ENCODE measurements at regions not wholly inside any gene's neighbourhood (a gene's known extent, or its start where the extent isn't known, plus 50 kb on each side); places are given as distances from the start of the nearest gene placed in this dataset.

DNA sequence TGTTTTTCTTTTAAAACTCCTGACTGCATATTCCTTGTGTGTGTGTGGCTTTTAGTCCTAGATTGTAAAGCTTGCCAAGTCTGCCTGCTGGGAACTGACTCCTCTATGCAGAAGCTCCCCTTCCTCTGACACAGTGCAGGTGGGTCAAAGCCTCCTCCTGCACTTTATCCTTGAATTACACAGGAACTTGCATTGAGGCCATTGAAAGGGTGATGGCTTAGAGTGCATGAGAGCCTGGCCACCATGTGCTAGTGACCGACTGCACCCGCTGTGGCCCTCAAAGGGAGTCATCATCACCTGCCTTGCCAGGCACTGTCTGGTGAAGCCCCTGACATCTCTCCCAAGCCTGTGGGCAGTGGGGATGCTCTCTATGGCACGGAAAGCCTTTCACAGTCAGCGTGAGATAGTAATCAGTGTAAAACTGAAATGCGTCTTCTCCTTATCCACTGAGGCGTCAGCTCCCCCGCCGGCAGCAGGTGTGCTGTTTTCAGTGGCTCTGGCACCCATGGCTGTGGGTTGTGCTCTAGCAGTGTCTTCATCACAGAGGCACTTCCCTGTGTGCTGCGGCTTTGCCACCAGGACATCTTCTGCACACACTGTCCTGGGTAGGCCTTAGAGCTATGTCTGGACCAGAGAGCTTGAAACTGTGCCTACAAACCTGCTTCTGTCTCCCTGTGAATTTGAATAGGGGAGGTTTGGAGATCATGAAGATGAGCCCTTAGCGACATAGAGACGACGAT is 87.9 kb downstream of the THBS2 start:
- no peaks in the 10 kb centered on the region for H3K27me3 ChIP-seq (ENCODE audit: low read depth, low read length)
- H3K36me3 ChIP-seq (ENCODE audit: control insufficient read depth in 1 of 2, insufficient read depth in 2 of 2, low read length in 2 of 2) = no peaks in the 10 kb centered on the region
- no peak overlapping the region for H3K27ac ChIP-seq (ENCODE audit: low read length)
- H3K4me3 ChIP-seq (ENCODE audit: low read depth in 1 of 2, low read length in 2 of 2) = no peak overlapping the region
- H3K9me3 ChIP-seq (ENCODE audit: control insufficient read depth in 1 of 2, low read length in 2 of 2) = no peaks in the 10 kb centered on the region
- H3K4me1 ChIP-seq (ENCODE audit: control insufficient read depth in 1 of 2, insufficient read depth in 2 of 2, low read length in 2 of 2) = no peaks in the 10 kb centered on the region

GRCh38 chr6:169164986-169165385 is 88.7 kb downstream of the THBS2 start:
- Histone ChIP-seq H3K4me3 (ENCODE audit: low read depth in 1 of 2, low read length in 2 of 2) (no peak overlapping the region), H3K4me1 (ENCODE audit: control insufficient read depth in 1 of 2, insufficient read depth in 2 of 2, low read length in 2 of 2) (no peaks in the 10 kb centered on the region), H3K27me3 (ENCODE audit: low read depth, low read length) (no peaks in the 10 kb centered on the region), H3K9me3 (ENCODE audit: control insufficient read depth in 1 of 2, low read length in 2 of 2) (no peaks in the 10 kb centered on the region), H3K27ac (ENCODE audit: low read length) (no peak overlapping the region), H3K36me3 (ENCODE audit: control insufficient read depth in 1 of 2, insufficient read depth in 2 of 2, low read length in 2 of 2) (no peaks in the 10 kb centered on the region)

- H3K4me3 ChIP-seq (ENCODE audit: low read depth in 1 of 2, low read length in 2 of 2) = no peak overlapping the region
- H3K27ac ChIP-seq (ENCODE audit: low read length) = no peak overlapping the region
- H3K9me3 ChIP-seq (ENCODE audit: control insufficient read depth in 1 of 2, low read length in 2 of 2) = no peaks in the 10 kb centered on the region
- no peaks in the 10 kb centered on the region for H3K27me3 ChIP-seq (ENCODE audit: low read depth, low read length)
- H3K36me3 ChIP-seq (ENCODE audit: control insufficient read depth in 1 of 2, insufficient read depth in 2 of 2, low read length in 2 of 2) = no peaks in the 10 kb centered on the region
- H3K4me1 ChIP-seq (ENCODE audit: control insufficient read depth in 1 of 2, insufficient read depth in 2 of 2, low read length in 2 of 2) = no peaks in the 10 kb centered on the region
Observed at GRCh38 chr6:169164451-169164850, 89.2 kb downstream of the THBS2 start.

- Histone ChIP-seq H3K36me3 (ENCODE audit: control insufficient read depth in 1 of 2, insufficient read depth in 2 of 2, low read length in 2 of 2) (no peaks in the 10 kb centered on the region), H3K27me3 (ENCODE audit: low read depth, low read length) (no peaks in the 10 kb centered on the region)
Observed at GRCh38 chr6:169163411-169163901, 90.2 kb downstream of the THBS2 start.

GRCh38 chr6:169162752-169163407 is 90.8 kb downstream of the THBS2 start:
- H3K36me3 ChIP-seq (ENCODE audit: control insufficient read depth in 1 of 2, insufficient read depth in 2 of 2, low read length in 2 of 2) = no peaks in the 10 kb centered on the region
- no peak overlapping the region for H3K27ac ChIP-seq (ENCODE audit: low read length)
- no peaks in the 10 kb centered on the region for H3K9me3 ChIP-seq (ENCODE audit: control insufficient read depth in 1 of 2, low read length in 2 of 2)
- peaks cover 0 to 9% of the 10 kb centered on the region in 2 donors for H3K4me1 ChIP-seq (ENCODE audit: control insufficient read depth in 1 of 2, insufficient read depth in 2 of 2, low read length in 2 of 2)
- H3K27me3 ChIP-seq (ENCODE audit: low read depth, low read length) = no peaks in the 10 kb centered on the region
- no peak overlapping the region for H3K4me3 ChIP-seq (ENCODE audit: low read depth in 1 of 2, low read length in 2 of 2)

More at GRCh38 chr6:169163411-169163901, 90.2 kb downstream of the THBS2 start:
- Histone ChIP-seq H3K4me1 (ENCODE audit: control insufficient read depth in 1 of 2, insufficient read depth in 2 of 2, low read length in 2 of 2) (peaks cover 0 to 3% of the 10 kb centered on the region in 2 donors), H3K9me3 (ENCODE audit: control insufficient read depth in 1 of 2, low read length in 2 of 2) (no peaks in the 10 kb centered on the region), H3K27ac (ENCODE audit: low read length) (no peak overlapping the region), H3K4me3 (ENCODE audit: low read depth in 1 of 2, low read length in 2 of 2) (no peak overlapping the region)

DNA sequence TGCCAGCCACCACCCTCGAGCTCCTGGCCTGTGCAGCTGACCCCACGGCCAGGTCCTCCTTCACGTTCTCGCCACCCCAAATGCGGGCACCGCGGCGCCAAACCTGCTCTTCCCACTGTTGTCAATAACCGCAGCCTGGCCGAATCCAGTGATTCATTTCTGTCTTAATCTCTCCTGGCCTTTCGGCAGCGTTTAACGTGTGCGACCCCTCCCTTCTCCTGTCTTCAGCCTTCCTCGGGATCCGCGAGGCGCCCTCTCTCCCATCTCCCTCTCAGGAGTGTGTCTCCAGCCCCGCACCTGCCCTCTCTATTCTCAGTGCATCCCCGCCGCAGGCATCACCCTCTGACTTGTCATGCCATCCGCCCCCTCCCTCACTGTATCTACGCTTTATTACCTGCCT is 91.4 kb downstream of the THBS2 start:
- no peaks in the 10 kb centered on the region for H3K27me3 ChIP-seq (ENCODE audit: low read depth, low read length)
- H3K36me3 ChIP-seq (ENCODE audit: control insufficient read depth in 1 of 2, insufficient read depth in 2 of 2, low read length in 2 of 2) = no peaks in the 10 kb centered on the region
- no peaks in the 10 kb centered on the region for H3K9me3 ChIP-seq (ENCODE audit: control insufficient read depth in 1 of 2, low read length in 2 of 2)
- no peak overlapping the region for H3K27ac ChIP-seq (ENCODE audit: low read length)
- no peak overlapping the region for H3K4me3 ChIP-seq (ENCODE audit: low read depth in 1 of 2, low read length in 2 of 2)
- H3K4me1 ChIP-seq (ENCODE audit: control insufficient read depth in 1 of 2, insufficient read depth in 2 of 2, low read length in 2 of 2) = peaks cover 0 to 15% of the 10 kb centered on the region in 2 donors

GRCh38 chr6:169161572-169162167 is 92.0 kb downstream of the THBS2 start:
- Histone ChIP-seq H3K27ac (ENCODE audit: low read length) (no peak overlapping the region), H3K36me3 (ENCODE audit: control insufficient read depth in 1 of 2, insufficient read depth in 2 of 2, low read length in 2 of 2) (no peaks in the 10 kb centered on the region), H3K4me3 (ENCODE audit: low read depth in 1 of 2, low read length in 2 of 2) (no peak overlapping the region), H3K4me1 (ENCODE audit: control insufficient read depth in 1 of 2, insufficient read depth in 2 of 2, low read length in 2 of 2) (peaks cover 0 to 16% of the 10 kb centered on the region in 2 donors), H3K27me3 (ENCODE audit: low read depth, low read length) (no peaks in the 10 kb centered on the region), H3K9me3 (ENCODE audit: control insufficient read depth in 1 of 2, low read length in 2 of 2) (no peaks in the 10 kb centered on the region)

- Histone ChIP-seq H3K9me3 (ENCODE audit: control insufficient read depth in 1 of 2, low read length in 2 of 2) (no peaks in the 10 kb centered on the region), H3K4me3 (ENCODE audit: low read depth in 1 of 2, low read length in 2 of 2) (no peak overlapping the region), H3K27me3 (ENCODE audit: low read depth, low read length) (no peaks in the 10 kb centered on the region)
Observed at GRCh38 chr6:169160855-169161560, 92.6 kb downstream of the THBS2 start.

DNA sequence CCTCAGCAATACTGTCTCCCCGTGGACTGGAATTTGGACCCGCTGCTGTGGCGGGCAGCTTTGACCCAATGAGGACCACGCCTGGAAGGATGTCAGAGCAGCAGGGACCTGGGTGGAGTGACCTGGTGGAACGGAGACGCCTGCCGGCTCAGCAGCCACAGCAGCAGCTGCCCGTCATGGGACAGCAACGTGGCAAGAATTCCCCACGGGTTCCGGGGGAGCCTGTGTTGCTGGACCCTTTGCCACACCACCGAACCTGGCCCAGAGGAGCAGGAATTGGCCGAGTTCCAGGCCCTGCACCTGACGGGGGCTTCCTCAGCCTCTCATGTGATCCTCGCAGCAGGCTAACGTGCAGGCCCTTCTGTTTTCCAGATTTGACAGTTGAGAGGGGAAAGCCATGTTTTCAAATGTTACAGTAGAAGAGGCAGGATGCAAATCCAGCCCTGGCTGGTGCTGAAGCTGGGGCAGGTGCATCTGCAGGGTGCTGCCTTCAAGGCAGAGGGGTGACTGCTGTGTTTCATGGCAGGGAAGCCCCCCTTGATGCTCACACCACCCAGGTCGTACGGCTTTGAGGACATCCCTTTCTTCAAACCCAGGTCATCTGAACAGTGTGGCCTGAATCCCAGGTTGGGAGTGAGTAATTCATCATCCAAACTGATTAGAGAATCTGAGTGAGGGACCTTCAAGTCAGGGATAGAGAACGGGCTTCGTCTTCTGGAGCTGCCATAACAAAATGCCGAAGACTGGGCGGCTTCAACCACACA is 93.4 kb downstream of the THBS2 start:
- peaks cover 0 to 16% of the 10 kb centered on the region in 2 donors for H3K4me1 ChIP-seq (ENCODE audit: control insufficient read depth in 1 of 2, insufficient read depth in 2 of 2, low read length in 2 of 2)
- H3K27me3 ChIP-seq (ENCODE audit: low read depth, low read length) = no peaks in the 10 kb centered on the region
- H3K4me3 ChIP-seq (ENCODE audit: low read depth in 1 of 2, low read length in 2 of 2) = no peak overlapping the region
- no peak overlapping the region for H3K27ac ChIP-seq (ENCODE audit: low read length)
- H3K9me3 ChIP-seq (ENCODE audit: control insufficient read depth in 1 of 2, low read length in 2 of 2) = no peaks in the 10 kb centered on the region
- no peaks in the 10 kb centered on the region for H3K36me3 ChIP-seq (ENCODE audit: control insufficient read depth in 1 of 2, insufficient read depth in 2 of 2, low read length in 2 of 2)

More at GRCh38 chr6:169160855-169161560, 92.6 kb downstream of the THBS2 start:
- H3K36me3 ChIP-seq (ENCODE audit: control insufficient read depth in 1 of 2, insufficient read depth in 2 of 2, low read length in 2 of 2) = no peaks in the 10 kb centered on the region
- H3K27ac ChIP-seq (ENCODE audit: low read length) = no peak overlapping the region
- peaks cover 0 to 16% of the 10 kb centered on the region in 2 donors for H3K4me1 ChIP-seq (ENCODE audit: control insufficient read depth in 1 of 2, insufficient read depth in 2 of 2, low read length in 2 of 2)

DNA sequence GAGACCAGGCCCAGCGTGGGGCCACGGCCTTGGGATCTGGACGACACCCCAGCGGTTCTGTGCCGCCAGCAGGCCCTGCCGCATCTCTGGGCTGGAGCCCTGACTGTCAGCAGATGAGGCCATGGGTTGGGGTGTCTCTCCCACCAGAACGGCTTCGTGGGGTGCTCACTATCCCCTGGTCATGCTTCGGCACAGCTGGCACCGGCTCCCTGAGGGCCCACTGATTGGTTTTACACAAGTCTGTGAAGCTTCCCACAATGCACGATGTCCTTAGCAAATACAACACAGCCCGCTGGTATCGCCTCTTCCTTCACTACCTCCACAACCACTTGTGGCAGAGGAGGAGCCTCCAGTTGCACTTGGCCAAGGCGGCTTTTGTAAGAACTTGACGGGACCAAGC is 94.3 kb downstream of the THBS2 start:
- no peaks in the 10 kb centered on the region for H3K36me3 ChIP-seq (ENCODE audit: control insufficient read depth in 1 of 2, insufficient read depth in 2 of 2, low read length in 2 of 2)
- no peak overlapping the region for H3K4me3 ChIP-seq (ENCODE audit: low read depth in 1 of 2, low read length in 2 of 2)
- H3K27me3 ChIP-seq (ENCODE audit: low read depth, low read length) = no peaks in the 10 kb centered on the region
- no peak overlapping the region for H3K27ac ChIP-seq (ENCODE audit: low read length)
- H3K4me1 ChIP-seq (ENCODE audit: control insufficient read depth in 1 of 2, insufficient read depth in 2 of 2, low read length in 2 of 2) = peaks cover 0 to 16% of the 10 kb centered on the region in 2 donors
- H3K9me3 ChIP-seq (ENCODE audit: control insufficient read depth in 1 of 2, low read length in 2 of 2) = no peaks in the 10 kb centered on the region
